ENCODE measurements at regions not wholly inside any gene's neighbourhood (a gene's known extent, or its start where the extent isn't known, plus 50 kb on each side); places are given as distances from the start of the nearest gene placed in this dataset.

- intact Hi-C loops (cut with DNase I, micrococcal nuclease), result no loop called here
- Histone ChIP-seq H3K27ac (ENCODE audit: low read depth in 1 of 2, low read length in 2 of 2) (no peak overlapping the region), H3K4me3 (ENCODE audit: low read length) (no peak overlapping the region), H3K9me3 (ENCODE audit: control insufficient read depth in 1 of 2, insufficient read depth in 1 of 2, low read length in 2 of 2) (peaks cover 0 to 3% of the 10 kb centered on the region in 2 experiments), H3K4me1 (ENCODE audit: insufficient read depth, low read length) (no peaks in the 10 kb centered on the region), H3K27me3 (ENCODE audit: control insufficient read depth in 1 of 2, insufficient read depth in 2 of 2, low read length in 2 of 2) (peaks cover 0 to 2% of the 10 kb centered on the region in 2 experiments), H3K36me3 (ENCODE audit: insufficient read depth, low read length) (no peaks in the 10 kb centered on the region)
- Mint-ChIP-seq H3K9me3 (no peaks in the 10 kb centered on the region), H3K27me3 (peaks cover 6% of the 10 kb centered on the region), H3K4me3 (no peak overlapping the region), H3K4me1 (ENCODE audit: low read depth) (no peaks in the 10 kb centered on the region), H3K36me3 (ENCODE audit: low read depth) (no peaks in the 10 kb centered on the region), H3K27ac (no peak overlapping the region)
- ChIA-PET POLR2A (no interaction called here), CTCF (no interaction called here)
- ATAC-seq (ENCODE audit: poor library complexity), result no peak
- DNase-seq, result no peak
- TF ChIP-seq CTCF (IDR thresholded peaks at IDR 0.05), result no peak
These were observed 127.5 kb upstream of the CDH13 start for GRCh38 chr16:82499302-82499701.

- Mint-ChIP-seq H3K36me3 (ENCODE audit: low read depth) (no peaks in the 10 kb centered on the region), H3K27ac (no peak overlapping the region), H3K4me3 (no peak overlapping the region), H3K4me1 (ENCODE audit: low read depth) (no peaks in the 10 kb centered on the region), H3K9me3 (no peaks in the 10 kb centered on the region), H3K27me3 (peaks cover 17% of the 10 kb centered on the region)
- Histone ChIP-seq H3K4me3 (ENCODE audit: low read length) (no peak overlapping the region), H3K27ac (ENCODE audit: low read depth in 1 of 2, low read length in 2 of 2) (no peak overlapping the region), H3K27me3 (ENCODE audit: control insufficient read depth in 1 of 2, insufficient read depth in 2 of 2, low read length in 2 of 2) (peaks cover 0 to 2% of the 10 kb centered on the region in 2 experiments), H3K36me3 (ENCODE audit: insufficient read depth, low read length) (no peaks in the 10 kb centered on the region), H3K4me1 (ENCODE audit: insufficient read depth, low read length) (no peaks in the 10 kb centered on the region), H3K9me3 (ENCODE audit: control insufficient read depth in 1 of 2, insufficient read depth in 1 of 2, low read length in 2 of 2) (no peaks in the 10 kb centered on the region)
- no peak for DNase-seq
- intact Hi-C loops (cut with DNase I, micrococcal nuclease), result no loop called here
- ATAC-seq (ENCODE audit: poor library complexity), result no peak
- POLR2A ChIA-PET, result no interaction called here
- TF ChIP-seq CTCF (IDR thresholded peaks at IDR 0.05), result no peak
- CTCF ChIA-PET, result interaction anchor here (0.6 to 1.6 kb wide), 2 partner anchors 10 to 65 kb away, joined by 4 read pairs; no protein-coding TSS in a partner anchor
These were observed 129.6 kb upstream of the CDH13 start for GRCh38 chr16:82497139-82497538.

GRCh38 chr16:82488460-82488859 lies 138.3 kb upstream of the CDH13 start:
- H3K4me1 Mint-ChIP-seq (ENCODE audit: low read depth), result no peaks in the 10 kb centered on the region
- intact Hi-C loops (cut with DNase I, micrococcal nuclease), result no loop called here
- Histone ChIP-seq H3K9me3 (ENCODE audit: control insufficient read depth in 1 of 2, insufficient read depth in 1 of 2, low read length in 2 of 2) (no peaks in the 10 kb centered on the region), H3K4me1 (ENCODE audit: insufficient read depth, low read length) (no peaks in the 10 kb centered on the region), H3K27me3 (ENCODE audit: control insufficient read depth in 1 of 2, insufficient read depth in 2 of 2, low read length in 2 of 2) (no peaks in the 10 kb centered on the region), H3K36me3 (ENCODE audit: insufficient read depth, low read length) (no peaks in the 10 kb centered on the region), H3K4me3 (ENCODE audit: low read length) (no peak overlapping the region), H3K27ac (ENCODE audit: low read depth in 1 of 2, low read length in 2 of 2) (no peak overlapping the region)
- ChIA-PET POLR2A (no interaction called here), CTCF (no interaction called here)
- no peaks in the 10 kb centered on the region for H3K9me3 Mint-ChIP-seq
- no peak for ATAC-seq (ENCODE audit: poor library complexity)
- H3K4me3 Mint-ChIP-seq, result no peak overlapping the region
- no peak for TF ChIP-seq CTCF (IDR thresholded peaks at IDR 0.05)
- no peak for DNase-seq
- H3K27ac Mint-ChIP-seq, result no peak overlapping the region
- peaks cover 22% of the 10 kb centered on the region for H3K27me3 Mint-ChIP-seq
- no peaks in the 10 kb centered on the region for H3K36me3 Mint-ChIP-seq (ENCODE audit: low read depth)
